ENCODE measurements at regions not wholly inside any gene's neighbourhood (a gene's known extent, or its start where the extent isn't known, plus 50 kb on each side); places are given as distances from the start of the nearest gene placed in this dataset.

GRCh38 chr13:50711131-50711815, 132.2 kb downstream of the DLEU7 start (continued):
- no peak for TF ChIP-seq OVOL3 (tag by site-specific recombination; IDR thresholded peaks at IDR 0.05)
- TF ChIP-seq ZNF664 (tag by site-specific recombination; IDR thresholded peaks at IDR 0.05) = no peak
- no peak for TF ChIP-seq ZNF521 (tag by site-specific recombination; IDR thresholded peaks at IDR 0.05)
- no peak for TF ChIP-seq GLI2 (tag by site-specific recombination; IDR thresholded peaks at IDR 0.05; ENCODE audit: borderline replicate concordance, low read depth)

- no peak overlapping the region for H3K4me3 ChIP-seq (ENCODE audit: low read depth, low read length)
- CTCF ChIA-PET = interaction anchor here (0.6 kb wide), 1 partner anchor 19 kb away, joined by 5 read pairs; no protein-coding TSS in a partner anchor
Measured at GRCh38 chr13:50711996-50712395, 131.5 kb downstream of the DLEU7 start.

GRCh38 chr13:50712456-50712855, 131.0 kb downstream of the DLEU7 start:
- CTCF ChIA-PET = interaction anchor here (0.6 kb wide), 1 partner anchor 20 kb away, joined by 5 read pairs; no protein-coding TSS in a partner anchor

More at GRCh38 chr13:50711996-50712395, 131.5 kb downstream of the DLEU7 start:
- no peak for TF ChIP-seq ZBTB17 (tag by site-specific recombination; IDR thresholded peaks at IDR 0.05)
- no peak for TF ChIP-seq ZNF660 (tag by site-specific recombination; IDR thresholded peaks at IDR 0.05)
- no peak for TF ChIP-seq ZNF558 (tag by site-specific recombination; IDR thresholded peaks at IDR 0.05)
- TF ChIP-seq ZNF202 (tag by site-specific recombination; IDR thresholded peaks at IDR 0.05; ENCODE audit: borderline replicate concordance) = no peak
- no peak for TF ChIP-seq ZNF830 (tag by site-specific recombination; IDR thresholded peaks at IDR 0.05; ENCODE audit: low read depth)
- no peak for TF ChIP-seq ZBTB49 (tag by site-specific recombination; IDR thresholded peaks at IDR 0.05; ENCODE audit: low read depth)
- no peak for TF ChIP-seq ZNF423 (tag by site-specific recombination; IDR thresholded peaks at IDR 0.05)
- no peak for TF ChIP-seq ZNF223 (tag by site-specific recombination; IDR thresholded peaks at IDR 0.05)
- no peak for TF ChIP-seq ZNF2 (tag by site-specific recombination; IDR thresholded peaks at IDR 0.05)
- no peak for TF ChIP-seq ZNF571 (tag by site-specific recombination; IDR thresholded peaks at IDR 0.05)
- POLR2A ChIA-PET = no interaction called here
- no peaks in the 10 kb centered on the region for H3K9me3 ChIP-seq (ENCODE audit: control insufficient read depth, insufficient read depth, low read depth, low read length)
- no peaks in the 10 kb centered on the region for H3K4me1 ChIP-seq (ENCODE audit: control insufficient read depth, insufficient read depth, low read length)
- H3K27ac ChIP-seq (ENCODE audit: extremely low read depth, low read depth, low read length) = no peak overlapping the region
- no peaks in the 10 kb centered on the region for H3K36me3 ChIP-seq (ENCODE audit: control insufficient read depth in 2 of 2, insufficient read depth in 1 of 2, low read length in 2 of 2)

More at GRCh38 chr13:50712456-50712855, 131.0 kb downstream of the DLEU7 start:
- POLR2A ChIA-PET = no interaction called here
- Histone ChIP-seq H3K9me3 (ENCODE audit: control insufficient read depth, insufficient read depth, low read depth, low read length) (no peaks in the 10 kb centered on the region), H3K4me1 (ENCODE audit: control insufficient read depth, insufficient read depth, low read length) (no peaks in the 10 kb centered on the region), H3K27ac (ENCODE audit: extremely low read depth, low read depth, low read length) (no peak overlapping the region), H3K36me3 (ENCODE audit: control insufficient read depth in 2 of 2, insufficient read depth in 1 of 2, low read length in 2 of 2) (no peaks in the 10 kb centered on the region), H3K4me3 (ENCODE audit: low read depth, low read length) (no peak overlapping the region)
- TF ChIP-seq OSR2 (tag by site-specific recombination; IDR thresholded peaks at IDR 0.05) (no peak), ZSCAN23 (tag by site-specific recombination; IDR thresholded peaks at IDR 0.05) (no peak), ZNF148 (tag by site-specific recombination; IDR thresholded peaks at IDR 0.05; ENCODE audit: borderline replicate concordance) (no peak), AEBP2 (tag by site-specific recombination; IDR thresholded peaks at IDR 0.05; ENCODE audit: borderline replicate concordance) (no peak), ZNF692 (tag by site-specific recombination; IDR thresholded peaks at IDR 0.05) (no peak), ZNF571 (tag by site-specific recombination; IDR thresholded peaks at IDR 0.05) (no peak), KLF8 (tag by site-specific recombination; IDR thresholded peaks at IDR 0.05) (no peak), FEZF1 (tag by site-specific recombination; IDR thresholded peaks at IDR 0.05) (no peak), ZNF266 (tag by site-specific recombination; IDR thresholded peaks at IDR 0.05; ENCODE audit: low read depth) (no peak), ZBTB49 (tag by site-specific recombination; IDR thresholded peaks at IDR 0.05; ENCODE audit: low read depth) (no peak), ZNF510 (tag by site-specific recombination; IDR thresholded peaks at IDR 0.05; ENCODE audit: insufficient replicate concordance) (no peak), ZNF366 (tag by site-specific recombination; conservative IDR thresholded peaks at IDR 0.05) (no peak)

All from HEK293 (cell line).